IMR-90 (cell line): ENCODE measurements at regions not wholly inside any gene's neighbourhood (a gene's known extent, or its start where the extent isn't known, plus 50 kb on each side); places are given as distances from the start of the nearest gene placed in this dataset.
A peak's percentile ranks its signal among the peaks of the same experiment; 100 is the strongest.

ENCODE experiments used
- CEBPB ChIP-seq: IDR thresholded peaks from 2 replicates; pipeline ENCODE4 v1.6.1; 2012; ENCODE audit warnings: low read depth, low read length, improper control_type of control experiment
- FOS ChIP-seq: fragments of 150-350 bp; IDR thresholded peaks from 2 replicates; pipeline ENCODE4 v1.6.1; 2016; ENCODE audit warnings: low read depth, low read length
- POLR2A ChIP-seq: IDR thresholded peaks from 2 replicates; pipeline ENCODE4 v1.6.1; 2012; ENCODE audit warnings: mild to moderate bottlenecking, low read depth, low read length
- RCOR1 ChIP-seq: IDR thresholded peaks from 2 replicates; pipeline ENCODE4 v1.6.1; 2012; ENCODE audit warnings: mild to moderate bottlenecking, low read length, improper control_type of control experiment; ENCODE audit not compliant: insufficient replicate concordance
- SMC3 ChIP-seq: fragments of 150-350 bp; IDR thresholded peaks from 2 replicates; pipeline ENCODE4 v1.6.1; 2016; ENCODE audit warnings: low read depth, mild to moderate bottlenecking, antibody characterized with exemption, low read length, moderate library complexity
- TF ChIP-seq, protein P1 (sequence below): conservative IDR thresholded peaks from 2 replicates; pipeline ENCODE4 v1.5.1; 2012; ENCODE audit warnings: mild to moderate bottlenecking, low read depth, low read length, improper control_type of control experiment

DNA sequence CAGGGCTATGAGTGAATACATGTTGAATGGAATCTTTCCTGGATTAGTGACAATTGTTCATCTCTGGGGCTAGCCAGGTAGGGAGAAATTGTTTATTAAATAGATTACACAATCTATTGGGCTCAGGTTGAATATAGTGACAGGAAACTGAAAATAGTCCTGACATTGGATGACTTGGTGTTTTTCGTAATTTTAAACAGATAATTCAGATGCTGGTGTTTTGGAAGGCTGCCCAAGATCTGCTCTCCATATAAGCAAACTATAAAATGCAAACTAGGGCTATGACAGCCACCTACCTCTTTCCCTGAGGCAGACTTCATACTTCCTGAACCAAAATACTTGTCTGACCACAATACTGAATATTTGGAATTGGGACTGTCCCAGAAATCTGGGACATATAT lies 99.1 kb downstream of the ENC1 start:
- no peak for TF ChIP-seq POLR2A
- TF ChIP-seq CEBPB: peak; percentile 32; the same call in 1 of the 2 replicates
- no peak for TF ChIP-seq RCOR1
- TF ChIP-seq, protein P1, sequence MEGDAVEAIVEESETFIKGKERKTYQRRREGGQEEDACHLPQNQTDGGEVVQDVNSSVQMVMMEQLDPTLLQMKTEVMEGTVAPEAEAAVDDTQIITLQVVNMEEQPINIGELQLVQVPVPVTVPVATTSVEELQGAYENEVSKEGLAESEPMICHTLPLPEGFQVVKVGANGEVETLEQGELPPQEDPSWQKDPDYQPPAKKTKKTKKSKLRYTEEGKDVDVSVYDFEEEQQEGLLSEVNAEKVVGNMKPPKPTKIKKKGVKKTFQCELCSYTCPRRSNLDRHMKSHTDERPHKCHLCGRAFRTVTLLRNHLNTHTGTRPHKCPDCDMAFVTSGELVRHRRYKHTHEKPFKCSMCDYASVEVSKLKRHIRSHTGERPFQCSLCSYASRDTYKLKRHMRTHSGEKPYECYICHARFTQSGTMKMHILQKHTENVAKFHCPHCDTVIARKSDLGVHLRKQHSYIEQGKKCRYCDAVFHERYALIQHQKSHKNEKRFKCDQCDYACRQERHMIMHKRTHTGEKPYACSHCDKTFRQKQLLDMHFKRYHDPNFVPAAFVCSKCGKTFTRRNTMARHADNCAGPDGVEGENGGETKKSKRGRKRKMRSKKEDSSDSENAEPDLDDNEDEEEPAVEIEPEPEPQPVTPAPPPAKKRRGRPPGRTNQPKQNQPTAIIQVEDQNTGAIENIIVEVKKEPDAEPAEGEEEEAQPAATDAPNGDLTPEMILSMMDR: no peak
- no peak for TF ChIP-seq FOS
- no peak for TF ChIP-seq SMC3
